OCI-LY1 (cell line): ENCODE measurements at regions not wholly inside any gene's neighbourhood (a gene's known extent, or its start where the extent isn't known, plus 50 kb on each side); places are given as distances from the start of the nearest gene placed in this dataset.

Source experiments
- CTCF ChIP-seq: fragments of 200-600 bp; sonication (generic), shearing (Covaris generic); IDR thresholded peaks from 2 replicates; pipeline ENCODE4 v1.5.1; 2017; ENCODE audit warnings: mild to moderate bottlenecking, antibody characterized with exemption, low read length, moderate library complexity, mixed read lengths
- EZH2 ChIP-seq: fragments of 200-600 bp; sonication (generic), shearing (Covaris generic); IDR thresholded peaks from 2 replicates; pipeline ENCODE4 v1.8.0; 2017; ENCODE audit warnings: borderline replicate concordance, mixed run types, mild to moderate bottlenecking, antibody characterized with exemption, low read length, moderate library complexity, mixed read lengths

DNA sequence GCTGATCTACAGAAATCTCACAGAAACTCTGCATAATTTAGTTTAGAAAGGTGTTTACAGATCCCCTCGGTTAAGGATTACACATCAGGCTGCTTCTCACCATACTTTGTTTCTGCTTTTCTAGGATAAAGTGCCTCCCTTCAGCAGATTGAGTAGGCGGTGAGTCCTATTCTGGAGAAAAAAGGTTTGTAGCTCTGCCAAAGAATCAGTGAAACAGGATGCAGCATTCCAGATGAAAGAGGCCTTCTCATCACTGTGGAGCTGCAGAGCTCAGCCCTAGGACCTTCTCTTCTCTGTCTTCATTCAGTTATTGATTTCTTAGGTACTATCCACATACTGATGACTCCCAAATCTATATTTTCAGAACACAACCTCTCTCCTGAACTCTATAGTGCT lies 155.5 kb upstream of the KRR1 start:
- TF ChIP-seq CTCF (no peak), EZH2 (no peak)
